ENCODE measurements at regions not wholly inside any gene's neighbourhood (a gene's known extent, or its start where the extent isn't known, plus 50 kb on each side); places are given as distances from the start of the nearest gene placed in this dataset.

- TF ChIP-seq RBBP5 (conservative IDR thresholded peaks at IDR 0.05) (no peak), CREM (IDR thresholded peaks at IDR 0.05; ENCODE audit: low read depth) (no peak), MTA2 (IDR thresholded peaks at IDR 0.05; ENCODE audit: low read depth) (peak; percentile 83), IKZF2 (IDR thresholded peaks at IDR 0.05) (peak in 1 of 2 experiments; percentile 58; a peak in 2 of 4 replicates), CBFB (IDR thresholded peaks at IDR 0.05; ENCODE audit: low read depth) (no peak), MLLT1 (IDR thresholded peaks at IDR 0.05) (no peak), ZBED1 (IDR thresholded peaks at IDR 0.05; ENCODE audit: borderline replicate concordance) (no peak), NFYA (IDR thresholded peaks at IDR 0.05; ENCODE audit: borderline replicate concordance, low read depth, low read length) (no peak), ZBTB11 (CRISPR knock-in tag; IDR thresholded peaks at IDR 0.05) (no peak), POLR2AphosphoS2 (IDR thresholded peaks at IDR 0.05; ENCODE audit: low read depth, low read length) (no peak), POU2F2 (IDR thresholded peaks at IDR 0.05; ENCODE audit: borderline replicate concordance, low read depth, low read length) (no peak), SMC3 (IDR thresholded peaks at IDR 0.05; ENCODE audit: borderline replicate concordance, low read length) (no peak), MAX (IDR thresholded peaks at IDR 0.05; ENCODE audit: low read depth, low read length) (no peak), RAD21 (IDR thresholded peaks at IDR 0.05; ENCODE audit: insufficient read depth, low read depth, low read length) (no peak), HDAC2 (IDR thresholded peaks at IDR 0.05) (no peak), BRCA1 (IDR thresholded peaks at IDR 0.05; ENCODE audit: low read depth, low read length) (no peak), YY1 (IDR thresholded peaks at IDR 0.05; ENCODE audit: low read depth, low read length) (no peak), HDGF (IDR thresholded peaks at IDR 0.05) (no peak), SMARCA5 (IDR thresholded peaks at IDR 0.05) (peak; percentile 65; the same call in 1 of the 2 replicates), CREB1 (IDR thresholded peaks at IDR 0.05; ENCODE audit: low read depth) (no peak), SKIL (IDR thresholded peaks at IDR 0.05; ENCODE audit: low read depth, poor library complexity, severe bottlenecking) (no peak)
These were observed 60.0 kb upstream of the SPRY2 start (continued) for GRCh38 chr13:80400865-80401426.

All from GM12878 (cell line).